C1 segment of cervical spinal cord (tissue), 14 donors: ENCODE measurements at regions not wholly inside any gene's neighbourhood (a gene's known extent, or its start where the extent isn't known, plus 50 kb on each side); places are given as distances from the start of the nearest gene placed in this dataset.

Experiments used
- DNase-seq, 14 donors: peaks; one replicate each; lab custom pipeline; 2025; lab: John Stamatoyannopoulos, UW

- DNase-seq = no peak
These were observed 60.2 kb upstream of the ZKSCAN2 start for GRCh38 chr16:25317732-25318316.

DNA sequence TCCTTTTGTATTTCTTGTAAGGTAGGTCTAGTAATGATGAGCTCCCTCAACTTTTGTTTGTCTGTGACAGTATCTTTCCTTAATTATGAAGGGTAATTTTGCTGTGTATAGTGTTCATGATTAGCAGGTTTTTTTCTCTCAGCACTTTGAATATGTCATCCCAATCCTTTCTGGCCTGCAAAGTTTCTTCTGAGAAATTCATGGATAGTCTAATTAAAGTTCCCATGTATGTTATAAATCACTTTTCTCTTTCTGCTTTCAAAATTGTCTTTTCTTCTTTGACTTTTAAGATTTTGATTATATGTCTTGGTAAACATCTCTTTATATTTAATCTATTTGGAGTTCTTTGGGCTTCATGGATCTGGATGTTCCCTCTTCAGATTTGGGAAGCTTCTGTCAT lies 54.3 kb upstream of the ZKSCAN2 start:
- DNase-seq = no peak

GRCh38 chr16:25311039-25311438 lies 53.4 kb upstream of the ZKSCAN2 start:
- no peak for DNase-seq
